SK-N-SH (cell line): ENCODE measurements at regions not wholly inside any gene's neighbourhood (a gene's known extent, or its start where the extent isn't known, plus 50 kb on each side); places are given as distances from the start of the nearest gene placed in this dataset.

Source experiments
- CTCF ChIA-PET: fragments of 300-600, 350-600 bp; formaldehyde crosslinking; extraction: SDS; loops from one replicate; lab custom pipeline; 2021; lab: Yijun Ruan, JAX
- POLR2A ChIA-PET: fragments of 350-600 bp; sonication (Branson Sonifier 250); formaldehyde crosslinking; extraction: SDS; loops from one replicate; lab custom pipeline; 2020; ENCODE audit warnings: antibody characterized with exemption, inconsistent platforms; lab: Yijun Ruan, JAX
- DNase-seq: peaks from one replicate; pipeline ENCODE4 v3.0.0; 2012
- H2AFZ ChIP-seq: fragments of 200-600 bp; sonication (generic); 2 replicates; pipeline ENCODE4 v1.8.1; 2016; ENCODE audit warnings: antibody characterized with exemption, mild to moderate bottlenecking, low read depth
- H3F3A ChIP-seq: fragments of 200-600 bp; sonication (generic); replicated peaks from 2 replicates; pipeline ENCODE3; 2016; ENCODE audit warnings: antibody characterized with exemption, mild to moderate bottlenecking; ENCODE audit not compliant: insufficient read depth
- H3K27ac ChIP-seq, 2 experiments: fragments of 200-500 bp in 1 of 2; fragments of 200-600 bp in 1 of 2; sonication (Bioruptor generic) in 1 of 2; sonication (generic), shearing (Covaris generic) in 1 of 2; 2 replicates each; pipeline versions ENCODE4 v1.5.1 to v1.6.1; 2014 to 2016; ENCODE audit warnings: low read depth in 2 of 2, inconsistent platforms in 1 of 2, low read length in 1 of 2, mild to moderate bottlenecking in 1 of 2, mixed read lengths in 1 of 2
- H3K27me3 ChIP-seq: fragments of 200-600 bp; sonication (generic), shearing (Covaris generic); 2 replicates; pipeline ENCODE4 v1.6.1; 2016; ENCODE audit warnings: mixed run types; ENCODE audit not compliant: insufficient read depth
- H3K36me3 ChIP-seq, 2 experiments: fragments of 200-500 bp in 1 of 2; fragments of 200-600 bp in 1 of 2; sonication (Bioruptor generic) in 1 of 2; sonication (generic) in 1 of 2; replicated peaks in 1 of 2; 2 replicates each; pipeline versions ENCODE3 to v1.5.1; 2014 to 2016; ENCODE audit warnings: low read length in 1 of 2, mild to moderate bottlenecking in 1 of 2; ENCODE audit not compliant: insufficient read depth in 2 of 2, control insufficient read depth in 1 of 2
- H3K4me1 ChIP-seq, 2 experiments: fragments of 200-500 bp in 1 of 2; fragments of 200-600 bp in 1 of 2; sonication (Bioruptor generic) in 1 of 2; sonication (generic), shearing (Covaris generic) in 1 of 2; 2 replicates each; pipeline versions ENCODE4 v1.5.1 to v1.6.1; 2014 to 2016; ENCODE audit warnings: low read depth in 1 of 2, low read length in 1 of 2, mixed run types in 1 of 2; ENCODE audit not compliant: insufficient read depth in 2 of 2, control insufficient read depth in 1 of 2
- H3K4me2 ChIP-seq: fragments of 200-600 bp; sonication (generic), shearing (Covaris generic); 2 replicates; pipeline ENCODE4 v1.6.1; 2017; ENCODE audit warnings: mixed run types
- H3K4me3 ChIP-seq, 2 experiments: fragments of 200-500 bp in 1 of 2; fragments of 200-600 bp in 1 of 2; sonication (Bioruptor generic) in 1 of 2; sonication (generic), shearing (Covaris generic) in 1 of 2; 2 replicates each; pipeline versions ENCODE4 v1.5.1 to v1.8.1; 2014 to 2016; ENCODE audit warnings: low read depth in 2 of 2, inconsistent platforms in 1 of 2, low read length in 1 of 2, mild to moderate bottlenecking in 1 of 2, mixed read lengths in 1 of 2, moderate library complexity in 1 of 2
- H3K79me2 ChIP-seq: fragments of 200-600 bp; sonication (generic); 2 replicates; pipeline ENCODE4 v1.8.1; 2017; ENCODE audit warnings: mild to moderate bottlenecking; ENCODE audit not compliant: insufficient read depth
- H3K9ac ChIP-seq: fragments of 200-600 bp; sonication (generic); 2 replicates; pipeline ENCODE4 v1.6.1; 2017; ENCODE audit warnings: mixed run types
- H3K9me2 ChIP-seq: fragments of 200-600 bp; sonication (generic); 2 replicates; pipeline ENCODE4 v1.6.1; 2017; ENCODE audit warnings: mixed run types
- H3K9me3 ChIP-seq: fragments of 200-600 bp; sonication (generic); 2 replicates; pipeline ENCODE4 v1.6.1; 2017; ENCODE audit warnings: mixed run types, mild to moderate bottlenecking, moderate library complexity
- H4K20me1 ChIP-seq: fragments of 200-600 bp; sonication (generic); 2 replicates; pipeline ENCODE4 v1.6.1; 2017; ENCODE audit warnings: mild to moderate bottlenecking, mixed run types; ENCODE audit not compliant: insufficient read depth
- ELF1 ChIP-seq: IDR thresholded peaks from 2 replicates; pipeline ENCODE4 v1.4.0; 2012
- EZH2phosphoT487 ChIP-seq: fragments of 200-600 bp; sonication (generic); IDR thresholded peaks from 2 replicates; pipeline ENCODE4 v1.6.1; 2017; ENCODE audit warnings: low read depth, mixed run types, mild to moderate bottlenecking, antibody characterized with exemption, moderate library complexity, borderline replicate concordance
- FOSL2 ChIP-seq: IDR thresholded peaks from 2 replicates; pipeline ENCODE4 v1.4.0; 2012; ENCODE audit warnings: low read depth, mild to moderate bottlenecking, moderate library complexity, borderline replicate concordance
- FOXJ3 ChIP-seq: sonication (generic); formaldehyde crosslinking; IDR thresholded peaks from 2 replicates; pipeline ENCODE4 v1.5.1; 2020; ENCODE audit warnings: mild to moderate bottlenecking, missing genetic modification reagents
- FOXM1 ChIP-seq: IDR thresholded peaks from 2 replicates; pipeline ENCODE4 v1.4.0; 2012; ENCODE audit warnings: low read depth, mild to moderate bottlenecking
- IRF3 ChIP-seq: fragments of 150-350 bp; IDR thresholded peaks from 2 replicates; pipeline ENCODE4 v1.6.1; 2016; ENCODE audit warnings: mild to moderate bottlenecking, low read depth, low read length
- JUND ChIP-seq: IDR thresholded peaks from 2 replicates; pipeline ENCODE4 v1.4.0; 2012
- MAX ChIP-seq: IDR thresholded peaks from 2 replicates; pipeline ENCODE4 v1.4.0; 2012; ENCODE audit warnings: low read depth
- NRF1 ChIP-seq: IDR thresholded peaks from 2 replicates; pipeline ENCODE4 v1.6.1; 2012; ENCODE audit warnings: low read depth, mild to moderate bottlenecking, low read length
- RAD21 ChIP-seq: IDR thresholded peaks from 2 replicates; pipeline ENCODE4 v1.6.1; 2012; ENCODE audit warnings: mild to moderate bottlenecking, low read length
- RXRA ChIP-seq: IDR thresholded peaks from 2 replicates; pipeline ENCODE4 v1.4.0; 2012; ENCODE audit warnings: low read depth, mild to moderate bottlenecking, borderline replicate concordance
- SMC3 ChIP-seq: IDR thresholded peaks from 2 replicates; pipeline ENCODE4 v1.6.1; 2012; ENCODE audit warnings: low read depth, low read length, improper control_type of control experiment
- TCF12 ChIP-seq: IDR thresholded peaks from 2 replicates; pipeline ENCODE4 v1.4.0; 2012
- TEAD4 ChIP-seq: IDR thresholded peaks from 2 replicates; pipeline ENCODE4 v1.4.0; 2012; ENCODE audit warnings: mild to moderate bottlenecking, borderline replicate concordance; ENCODE audit not compliant: insufficient read depth
- USF1 ChIP-seq: IDR thresholded peaks from 2 replicates; pipeline ENCODE4 v1.4.0; 2012; ENCODE audit warnings: low read depth, borderline replicate concordance
- ZBTB33 ChIP-seq: IDR thresholded peaks from 2 replicates; pipeline ENCODE4 v1.4.0; 2012; ENCODE audit warnings: low read depth, borderline replicate concordance
- WGBS: methylation state at CpG from one replicate; pipeline ENCODE4 v1.1.6; 2017; ENCODE audit warnings: low lambda C conversion rate; 5-methylcytosine and 5-hydroxymethylcytosine counted together

- WGBS: 67% methylated on average over 1 of the region's 1 CpG
- Histone ChIP-seq H3K4me3 (no peak overlapping the region), H3K27ac (no peak overlapping the region), H3K9ac (no peak overlapping the region), H3K9me2 (no peaks in the 10 kb centered on the region), H2AFZ (no peak overlapping the region), H3F3A (no peaks in the 10 kb centered on the region), H3K36me3 (no peaks in the 10 kb centered on the region), H3K4me1 (no peaks in the 10 kb centered on the region), H3K4me2 (no peak overlapping the region), H3K79me2 (no peaks in the 10 kb centered on the region), H3K27me3 (no peaks in the 10 kb centered on the region), H4K20me1 (no peaks in the 10 kb centered on the region), H3K9me3 (no peaks in the 10 kb centered on the region)
- POLR2A ChIA-PET: no interaction called here
- DNase-seq: no peak
- no peak for TF ChIP-seq FOXJ3 (CRISPR knock-in tag)
- TF ChIP-seq RXRA: no peak
- no peak for TF ChIP-seq EZH2phosphoT487
- no peak for TF ChIP-seq USF1
- TF ChIP-seq RAD21: no peak
- CTCF ChIA-PET: interaction anchor here (0.6 to 1.2 kb wide), 2 partner anchors 10 to 23 kb away, joined by 3 to 4 read pairs; no protein-coding TSS in a partner anchor
Measured at GRCh38 chr20:52645822-52646221, 326.3 kb upstream of the TSHZ2 start.

- Histone ChIP-seq H3K79me2 (no peaks in the 10 kb centered on the region), H3K4me3 (no peak overlapping the region), H3K4me1 (no peaks in the 10 kb centered on the region), H3K27ac (no peak overlapping the region), H3K27me3 (no peaks in the 10 kb centered on the region), H4K20me1 (no peaks in the 10 kb centered on the region), H3K9me3 (no peaks in the 10 kb centered on the region), H2AFZ (no peak overlapping the region), H3K4me2 (no peak overlapping the region), H3K36me3 (no peaks in the 10 kb centered on the region), H3K9me2 (no peaks in the 10 kb centered on the region), H3K9ac (no peak overlapping the region), H3F3A (no peaks in the 10 kb centered on the region)
- ChIA-PET CTCF (interaction anchor here (1.1 to 1.2 kb wide), 2 partner anchors 10 to 12 kb away, joined by 3 to 6 read pairs; no protein-coding TSS in a partner anchor), POLR2A (no interaction called here)
- TF ChIP-seq TCF12 (no peak), TEAD4 (no peak), IRF3 (no peak), NRF1 (no peak), FOSL2 (no peak), ZBTB33 (no peak), JUND (no peak), ELF1 (no peak), FOXM1 (no peak), SMC3 (no peak), MAX (no peak)
- WGBS: 50% methylated on average over 3 of the region's 3 CpGs
- DNase-seq: no peak
Measured at GRCh38 chr20:52643034-52643433, 329.1 kb upstream of the TSHZ2 start.
